ENCODE measurements at regions not wholly inside any gene's neighbourhood (a gene's known extent, or its start where the extent isn't known, plus 50 kb on each side); places are given as distances from the start of the nearest gene placed in this dataset.

GRCh38 chr3:168371846-168372245, 276.1 kb upstream of the GOLIM4 start:
- no peaks in the 10 kb centered on the region for H3K36me3 Mint-ChIP-seq
- no peak for ATAC-seq
- POLR2A ChIA-PET: no interaction called here

GRCh38 chr3:168364967-168365366, 269.2 kb upstream of the GOLIM4 start:
- Mint-ChIP-seq H3K27ac (no peak overlapping the region), H3K27me3 (ENCODE audit: low read depth) (no peaks in the 10 kb centered on the region), H3K4me3 (no peak overlapping the region), H3K36me3 (no peaks in the 10 kb centered on the region), H3K9me3 (no peaks in the 10 kb centered on the region), H3K4me1 (no peaks in the 10 kb centered on the region)
- POLR2A ChIA-PET: no interaction called here
- DNase-seq (ENCODE audit: low spot score) (no peak), ATAC-seq (no peak)
- CTCF ChIA-PET: no interaction called here
- TF ChIP-seq USF2 (CRISPR knock-in tag; IDR thresholded peaks at IDR 0.05): no peak
- no peak for TF ChIP-seq MAX (CRISPR knock-in tag; IDR thresholded peaks at IDR 0.05)
- no peak for TF ChIP-seq NR3C1 (CRISPR knock-in tag; conservative IDR thresholded peaks at IDR 0.05; ENCODE audit: low read depth)
- TF ChIP-seq ZMAT4 (CRISPR knock-in tag; IDR thresholded peaks at IDR 0.05): no peak
- no peak for TF ChIP-seq ZNF281 (CRISPR knock-in tag; IDR thresholded peaks at IDR 0.05)
- TF ChIP-seq SMAD4 (CRISPR knock-in tag; IDR thresholded peaks at IDR 0.05): no peak
- TF ChIP-seq RELA (CRISPR knock-in tag; IDR thresholded peaks at IDR 0.05; ENCODE audit: borderline replicate concordance): no peak
- TF ChIP-seq PRRX2 (CRISPR knock-in tag; IDR thresholded peaks at IDR 0.05): no peak
- no peak for TF ChIP-seq CDX4 (CRISPR knock-in tag; IDR thresholded peaks at IDR 0.05; ENCODE audit: borderline replicate concordance)
- no peak for TF ChIP-seq TP53 (CRISPR knock-in tag; IDR thresholded peaks at IDR 0.05)
- no peak for TF ChIP-seq NR1H2 (CRISPR knock-in tag; IDR thresholded peaks at IDR 0.05)
- no peak for TF ChIP-seq MLX (CRISPR knock-in tag; IDR thresholded peaks at IDR 0.05)
- no peak for TF ChIP-seq MYBL2 (CRISPR knock-in tag; IDR thresholded peaks at IDR 0.05)

More at GRCh38 chr3:168371846-168372245, 276.1 kb upstream of the GOLIM4 start:
- Mint-ChIP-seq H3K4me3 (no peak overlapping the region), H3K27me3 (ENCODE audit: low read depth) (no peaks in the 10 kb centered on the region), H3K9me3 (no peaks in the 10 kb centered on the region), H3K4me1 (no peaks in the 10 kb centered on the region), H3K27ac (no peak overlapping the region)
- DNase-seq (ENCODE audit: low spot score): no peak
- TF ChIP-seq FOXP1 (CRISPR knock-in tag; IDR thresholded peaks at IDR 0.05; ENCODE audit: borderline replicate concordance) (no peak), JUN (CRISPR knock-in tag; IDR thresholded peaks at IDR 0.05) (no peak), ZNF416 (CRISPR knock-in tag; IDR thresholded peaks at IDR 0.05) (no peak), PRDM15 (CRISPR knock-in tag; IDR thresholded peaks at IDR 0.05) (no peak), FOXP4 (CRISPR knock-in tag; IDR thresholded peaks at IDR 0.05) (no peak)
- CTCF ChIA-PET: interaction anchor here (0.8 kb wide), 1 partner anchor 253 kb away, joined by 3 read pairs; no protein-coding TSS in a partner anchor
